GM12891 (cell line): ENCODE measurements at regions not wholly inside any gene's neighbourhood (a gene's known extent, or its start where the extent isn't known, plus 50 kb on each side); places are given as distances from the start of the nearest gene placed in this dataset.

ENCODE experiments used
- PAX5 ChIP-seq: IDR thresholded peaks from 2 replicates; pipeline ENCODE4 v1.6.1; 2011; ENCODE audit warnings: low read length, moderate library complexity, mild to moderate bottlenecking; ENCODE audit not compliant: insufficient read depth, severe bottlenecking
- POLR2A ChIP-seq: IDR thresholded peaks from 2 replicates; pipeline ENCODE4 v1.6.1; 2011; ENCODE audit warnings: low read depth, low read length, control low read depth
- POLR2AphosphoS5 ChIP-seq: IDR thresholded peaks from 2 replicates; pipeline ENCODE4 v1.6.1; 2011; ENCODE audit warnings: low read depth, low read length, control low read depth
- POU2F2 ChIP-seq: IDR thresholded peaks from 2 replicates; pipeline ENCODE4 v1.6.1; 2011; ENCODE audit warnings: low read depth, mild to moderate bottlenecking, control low read depth, low read length, moderate library complexity
- SPI1 ChIP-seq: IDR thresholded peaks from 2 replicates; pipeline ENCODE4 v1.6.1; 2011; ENCODE audit warnings: low read depth, low read length, control low read depth
- TAF1 ChIP-seq: IDR thresholded peaks from 2 replicates; pipeline ENCODE4 v1.6.1; 2011; ENCODE audit warnings: low read depth, low read length, control low read depth

DNA sequence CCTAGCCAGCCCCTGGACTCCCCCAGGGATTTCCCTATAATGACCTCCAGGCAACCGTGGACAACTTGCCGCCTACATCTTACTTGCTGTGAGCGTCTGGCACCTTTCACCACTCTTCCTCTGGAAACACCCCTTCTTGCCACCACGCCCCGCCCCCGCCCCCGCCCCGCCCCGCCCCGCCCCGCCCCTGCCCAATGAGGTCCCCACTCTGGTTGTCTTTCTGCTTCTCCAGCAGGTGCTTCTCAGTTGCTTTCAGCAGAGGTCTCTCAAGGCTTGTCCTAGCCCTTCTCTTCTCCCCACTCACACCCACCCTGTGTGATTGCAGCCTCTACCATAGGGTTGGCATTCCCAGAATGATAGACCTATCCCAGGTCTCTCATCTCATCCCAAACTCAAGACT is 214.5 kb downstream of the EN1 start:
- TF ChIP-seq POLR2A (no peak), POLR2AphosphoS5 (no peak), POU2F2 (no peak), TAF1 (no peak), PAX5 (no peak), SPI1 (no peak)
